ENCODE measurements at regions not wholly inside any gene's neighbourhood (a gene's known extent, or its start where the extent isn't known, plus 50 kb on each side); places are given as distances from the start of the nearest gene placed in this dataset.
"Not testable (repeated sequence)": the region's sequence is repeated elsewhere in the genome, so short reads cannot be mapped to it uniquely, and the experiment has no call there.

DNA sequence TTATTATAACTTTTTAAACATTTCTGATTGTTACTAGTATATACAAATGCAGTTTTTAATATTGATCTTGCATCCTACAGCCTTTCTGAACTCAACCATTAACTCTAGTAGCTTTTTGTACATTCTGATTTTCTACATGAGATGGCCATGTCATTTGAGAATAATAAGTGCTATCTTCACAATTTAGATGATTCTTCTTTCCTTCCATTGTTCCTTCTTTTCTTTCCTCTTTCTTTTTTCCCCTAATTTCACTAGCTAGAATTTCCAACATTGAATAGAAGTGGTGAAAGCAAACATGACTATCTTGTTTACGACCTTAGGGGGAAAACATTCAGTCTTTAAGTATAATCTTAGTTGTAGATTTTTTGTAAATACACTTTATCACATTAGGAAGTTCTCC, 128.2 kb upstream of the PRSS16 start:
- in situ Hi-C loops (cut with HindIII; ENCODE audit: low pct_unique_long_range_greater_than_20kb, low sequenced_read_pairs), result no loop called here
- no peak for DNase-seq (ENCODE audit: low read depth, low spot score)

DNA sequence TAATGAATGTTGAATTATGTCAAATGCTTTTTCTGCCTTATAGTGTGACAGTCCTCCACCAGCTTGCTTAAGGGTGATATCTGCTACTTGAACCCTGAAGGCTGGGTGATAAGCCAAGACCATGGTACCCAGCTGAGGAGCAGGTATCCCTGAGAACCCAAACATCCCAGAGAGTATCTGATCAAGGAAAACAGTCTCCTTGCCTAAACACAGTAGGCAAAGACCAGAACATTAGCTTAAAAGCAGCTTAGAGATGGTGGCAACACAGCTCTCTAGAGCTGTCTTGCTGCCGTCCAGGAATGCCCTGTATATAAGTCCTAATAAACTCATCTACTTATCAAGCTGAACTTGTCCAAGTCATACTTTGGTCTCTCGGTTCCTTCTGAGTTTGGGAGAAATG, 127.7 kb upstream of the PRSS16 start:
- no peak for DNase-seq (ENCODE audit: low read depth, low spot score)
- in situ Hi-C loops (cut with HindIII; ENCODE audit: low pct_unique_long_range_greater_than_20kb, low sequenced_read_pairs), result no loop called here

DNA sequence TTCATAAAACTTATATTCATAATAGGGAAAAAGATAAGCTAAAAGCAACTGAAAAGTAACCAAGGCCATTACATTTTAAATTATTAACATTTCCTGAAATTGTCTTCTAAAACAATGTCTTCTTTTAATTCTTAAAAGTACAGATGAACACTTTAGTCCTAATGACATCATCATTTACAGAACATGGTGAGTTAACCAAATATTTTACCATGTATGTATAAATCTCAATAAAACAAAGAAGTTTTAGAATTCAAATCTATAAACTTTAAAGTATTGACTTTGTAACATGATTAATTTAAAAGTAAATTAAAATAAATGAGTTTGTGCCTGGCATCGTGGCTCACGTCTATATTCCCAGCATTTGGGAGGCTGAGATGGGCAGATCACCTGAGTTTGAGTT, 125.9 kb upstream of the PRSS16 start:
- in situ Hi-C loops (cut with HindIII; ENCODE audit: low pct_unique_long_range_greater_than_20kb, low sequenced_read_pairs), result no loop called here
- DNase-seq (ENCODE audit: low read depth, low spot score), result no peak

DNA sequence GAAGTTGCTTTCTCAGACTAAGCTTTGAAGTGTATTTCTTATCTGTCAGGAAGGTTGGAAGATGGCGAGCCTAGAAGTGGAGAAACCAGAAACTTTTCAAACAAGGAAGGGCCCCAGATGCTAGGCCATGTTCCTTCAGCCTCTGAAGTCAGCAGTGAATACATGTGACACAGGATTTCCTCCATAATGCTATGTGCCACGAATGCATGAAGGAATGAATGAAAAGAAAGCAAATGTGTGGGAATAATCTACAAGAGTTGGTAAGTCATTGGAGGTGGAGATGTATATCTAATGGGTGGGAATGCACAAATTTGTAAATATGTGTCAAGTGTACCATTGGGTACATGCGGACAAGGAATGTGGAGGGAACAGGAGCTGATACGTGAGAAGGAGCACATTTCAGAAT, 123.2 kb upstream of the PRSS16 start:
- no peak for DNase-seq (ENCODE audit: low read depth, low spot score)
- in situ Hi-C loops (cut with HindIII; ENCODE audit: low pct_unique_long_range_greater_than_20kb, low sequenced_read_pairs), result no loop called here

DNA sequence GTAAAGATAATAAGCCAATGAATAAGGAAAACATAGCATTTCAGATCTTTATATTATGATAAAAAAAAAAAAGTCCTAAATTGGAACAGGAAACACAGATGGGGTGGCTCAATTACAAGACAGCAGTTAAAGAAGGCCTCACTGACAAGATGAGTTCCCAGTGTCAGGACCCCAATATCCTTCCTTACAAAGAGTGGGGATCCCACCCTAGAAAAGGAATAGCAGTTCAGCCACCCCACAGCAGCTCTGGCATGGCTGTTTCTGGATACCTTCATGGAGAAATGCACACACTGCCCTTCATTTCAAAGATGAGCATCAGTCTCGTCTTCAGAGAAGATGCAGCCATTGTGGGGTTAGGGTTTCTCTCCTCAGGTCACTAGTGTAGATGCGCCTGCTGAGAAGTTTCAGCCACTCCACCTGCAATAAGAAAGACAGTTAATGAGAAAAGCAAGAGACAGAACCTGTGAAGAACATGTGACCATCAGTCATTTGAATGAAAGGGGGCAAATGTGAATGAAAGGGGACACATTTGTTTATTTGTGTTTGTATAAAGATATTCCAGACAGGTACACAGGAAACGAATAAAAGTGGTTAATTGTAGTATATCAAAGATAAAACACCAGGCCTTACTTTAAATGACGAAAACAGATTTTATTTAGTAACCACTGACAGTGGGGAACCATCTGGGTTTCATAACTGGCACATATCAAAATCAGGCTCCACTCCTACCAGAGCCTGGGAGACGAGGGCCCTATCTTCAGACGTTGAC, 121.3 kb upstream of the PRSS16 start:
- no peak for DNase-seq (ENCODE audit: low read depth, low spot score)
- in situ Hi-C loops (cut with HindIII; ENCODE audit: low pct_unique_long_range_greater_than_20kb, low sequenced_read_pairs), result no loop called here

DNA sequence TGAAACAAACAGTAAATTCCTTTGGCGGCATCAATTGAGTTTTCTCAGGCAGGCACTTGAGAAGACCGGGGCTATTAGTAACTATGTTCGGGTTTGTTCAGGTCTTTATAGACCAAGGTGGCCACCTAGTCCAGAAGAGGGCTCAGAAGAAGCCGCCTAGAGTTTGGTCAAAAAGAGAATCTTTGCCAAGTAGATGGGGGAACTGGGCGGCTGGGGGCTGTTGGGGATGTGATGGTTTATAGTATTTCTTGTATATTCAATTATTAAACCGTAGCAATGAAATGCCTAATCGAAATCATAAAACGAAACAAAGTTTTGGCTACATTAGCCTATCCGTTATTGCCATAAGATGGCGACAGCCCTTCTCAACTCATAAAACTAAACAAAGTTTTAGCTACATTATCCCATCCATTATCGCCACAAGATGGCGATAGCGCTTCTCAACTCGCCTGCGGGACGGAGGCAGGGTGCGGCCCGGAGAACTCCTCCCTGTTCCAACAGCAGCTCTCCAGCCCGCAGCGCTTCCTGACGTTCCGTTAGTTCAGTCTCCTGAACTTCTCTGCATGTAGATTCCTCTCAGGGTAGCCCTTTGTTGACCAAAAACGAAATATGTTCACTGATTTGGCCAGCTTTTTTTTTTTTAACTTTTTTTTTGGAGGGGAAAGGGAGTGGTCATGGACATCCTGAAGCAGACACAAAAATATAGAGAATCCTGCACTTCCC, 120.5 kb upstream of the PRSS16 start:
- in situ Hi-C loops (cut with HindIII; ENCODE audit: low pct_unique_long_range_greater_than_20kb, low sequenced_read_pairs), result no loop called here
- peak; percentile 98 for DNase-seq (ENCODE audit: low read depth, low spot score)

DNA sequence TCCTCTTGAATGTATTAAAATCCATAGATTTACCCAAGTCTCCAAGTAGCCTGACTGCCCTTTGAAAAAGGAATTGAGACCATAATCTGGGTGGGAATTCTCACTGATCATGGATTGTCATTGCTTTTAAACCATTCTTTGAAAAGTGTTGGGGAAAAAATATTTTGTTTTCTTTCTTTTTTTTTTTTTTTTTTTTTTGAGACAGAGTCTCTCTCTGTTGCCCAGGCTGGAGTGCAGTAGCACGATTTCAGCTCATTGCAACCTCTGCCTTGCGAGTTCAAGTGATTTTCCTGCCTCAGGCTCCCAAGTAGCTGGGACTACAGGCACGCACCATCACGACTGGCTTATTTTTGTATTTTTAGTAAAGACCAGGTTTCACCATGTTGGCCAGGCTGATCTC, 119.6 kb upstream of the PRSS16 start:
- not testable (repeated sequence) for DNase-seq (ENCODE audit: low read depth, low spot score)

DNA sequence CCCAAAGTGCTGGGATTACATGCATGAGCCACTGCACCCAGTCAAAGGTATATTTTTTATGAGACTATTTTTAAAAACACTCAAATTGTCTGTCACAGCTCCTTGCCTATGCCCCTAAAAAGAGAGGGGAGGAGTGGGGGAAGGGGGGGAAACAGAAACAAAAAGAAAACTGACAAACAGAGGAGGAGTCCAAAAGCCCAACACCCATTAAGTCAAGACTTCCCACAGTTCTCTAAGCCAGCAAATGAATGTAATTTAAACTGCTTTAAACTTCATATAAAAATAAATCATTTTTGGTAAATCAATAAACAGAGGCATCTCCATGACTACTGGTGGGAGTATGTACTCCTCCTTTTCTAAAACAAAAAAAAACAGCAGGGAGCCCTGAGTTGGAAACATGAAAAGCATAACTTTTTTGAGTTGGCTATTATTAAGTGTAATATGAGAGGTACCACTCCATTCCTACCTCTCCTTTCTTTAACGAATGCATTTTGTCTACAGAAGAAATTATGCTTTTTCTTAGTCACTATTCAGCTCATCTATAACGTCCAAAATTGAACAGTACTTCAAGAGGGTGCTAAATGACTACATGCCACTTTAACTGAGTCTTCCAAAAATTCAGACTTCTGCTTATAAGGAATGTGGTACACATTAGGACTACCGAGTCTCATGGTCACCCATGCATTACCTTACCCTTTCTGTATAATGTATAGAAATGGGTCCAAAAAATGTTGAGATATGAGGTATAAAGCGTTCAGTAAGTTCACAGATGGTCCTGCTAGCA, 119.0 kb upstream of the PRSS16 start:
- in situ Hi-C loops (cut with HindIII; ENCODE audit: low pct_unique_long_range_greater_than_20kb, low sequenced_read_pairs), result no loop called here
- no peak for DNase-seq (ENCODE audit: low read depth, low spot score)

More for the DNA sequence above, 119.6 kb upstream of the PRSS16 start:
- in situ Hi-C loops (cut with HindIII; ENCODE audit: low pct_unique_long_range_greater_than_20kb, low sequenced_read_pairs), result not testable (repeated sequence)

DNA sequence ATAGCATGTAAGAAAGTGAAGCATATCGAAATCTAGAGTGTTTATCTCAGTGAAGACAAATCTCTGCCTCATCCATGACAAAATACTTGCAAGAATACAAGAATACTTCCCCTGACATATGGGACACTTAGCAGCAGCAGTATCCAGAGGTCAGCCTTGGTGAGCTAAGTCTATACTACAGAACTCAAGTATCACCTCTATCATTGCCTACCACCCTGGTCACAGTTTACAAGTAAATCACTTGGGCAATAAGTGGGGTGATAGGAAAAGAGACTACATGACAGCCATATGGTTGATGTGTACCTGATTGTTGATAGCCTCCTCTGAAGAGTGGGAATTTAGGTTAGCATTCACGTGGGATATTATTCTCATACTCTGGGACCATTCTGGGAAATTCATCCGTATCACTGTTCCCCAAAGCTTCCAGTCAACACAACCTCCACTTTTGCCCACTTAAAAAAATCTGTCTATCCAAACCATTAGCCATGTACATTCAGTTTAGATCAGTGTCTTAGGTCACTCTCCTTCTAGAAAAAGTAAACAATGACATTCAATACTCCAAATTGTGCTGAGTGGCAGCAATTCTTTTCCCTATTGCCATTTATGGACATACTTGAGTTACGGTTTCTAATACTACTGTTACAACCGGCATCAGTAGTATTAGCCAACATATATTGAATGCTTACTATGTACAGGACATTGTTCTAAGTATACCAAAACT, 118.2 kb upstream of the PRSS16 start:
- in situ Hi-C loops (cut with HindIII; ENCODE audit: low pct_unique_long_range_greater_than_20kb, low sequenced_read_pairs), result no loop called here
- no peak for DNase-seq (ENCODE audit: low read depth, low spot score)

DNA sequence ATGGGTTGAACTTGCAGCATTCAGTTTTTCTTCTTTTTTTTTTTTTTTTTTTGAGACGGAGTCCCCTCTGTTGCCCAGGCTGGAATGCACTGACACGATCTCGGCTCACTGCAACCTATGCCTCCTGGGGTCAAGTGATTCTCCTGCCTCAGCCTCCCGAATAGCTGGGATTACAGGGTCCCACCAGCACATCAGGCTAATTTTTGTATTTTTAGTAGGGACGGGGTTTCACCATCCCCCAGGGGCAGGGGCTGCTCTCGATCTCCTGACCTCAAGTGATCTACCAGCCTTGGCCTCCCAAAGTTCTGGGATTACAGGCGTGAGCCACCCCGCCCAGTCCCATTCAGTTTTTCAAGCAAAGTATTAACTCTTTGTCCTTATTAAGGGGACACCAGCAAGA, 117.6 kb upstream of the PRSS16 start:
- in situ Hi-C loops (cut with HindIII; ENCODE audit: low pct_unique_long_range_greater_than_20kb, low sequenced_read_pairs), result no loop called here
- no peak for DNase-seq (ENCODE audit: low read depth, low spot score)

DNA sequence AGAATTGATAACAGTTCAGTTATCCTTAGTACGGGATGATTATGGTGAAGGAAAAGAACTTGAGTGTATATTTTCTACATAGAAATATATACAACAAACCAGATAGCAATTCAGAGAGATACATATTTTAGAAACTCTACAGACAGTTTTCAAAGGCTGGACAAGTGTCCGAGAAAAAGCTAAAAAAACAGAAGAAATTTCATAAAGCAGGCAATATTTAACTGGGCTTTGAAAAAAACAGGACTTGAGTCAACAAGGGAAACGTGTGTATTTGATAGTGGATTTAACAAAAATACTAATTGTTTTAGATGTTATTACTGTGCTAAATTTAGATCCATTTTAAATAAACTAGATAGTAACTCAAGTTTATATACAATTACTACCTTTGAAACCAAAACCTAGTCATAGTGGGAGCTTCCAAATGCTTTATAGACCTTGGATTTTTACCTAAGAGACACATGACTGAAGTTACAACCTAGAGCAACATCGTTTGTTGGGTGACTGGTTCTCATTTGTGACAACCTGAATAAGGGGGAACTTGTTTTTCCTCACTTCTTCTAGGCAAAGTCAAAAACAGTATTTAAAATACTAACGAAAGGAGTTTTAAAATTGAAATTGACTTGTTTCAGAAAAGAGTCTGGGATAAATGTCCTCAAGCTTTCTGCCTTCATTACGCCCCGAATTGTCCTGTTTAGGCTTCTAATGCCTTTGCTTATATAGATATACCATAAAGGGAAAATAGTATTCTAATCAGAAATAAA, 116.7 kb upstream of the PRSS16 start:
- in situ Hi-C loops (cut with HindIII; ENCODE audit: low pct_unique_long_range_greater_than_20kb, low sequenced_read_pairs), result no loop called here
- no peak for DNase-seq (ENCODE audit: low read depth, low spot score)

DNA sequence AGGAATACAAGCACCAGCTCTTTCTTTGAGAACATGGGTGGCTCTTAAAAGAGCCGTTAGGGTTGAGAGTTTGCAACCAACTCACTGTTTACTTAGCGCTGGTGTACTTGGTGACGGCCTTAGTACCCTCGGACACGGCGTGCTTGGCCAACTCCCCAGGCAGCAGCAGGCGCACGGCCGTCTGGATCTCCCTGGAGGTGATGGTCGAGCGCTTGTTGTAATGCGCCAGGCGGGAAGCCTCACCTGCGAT, 115.3 kb upstream of the PRSS16 start:
- DNase-seq (ENCODE audit: low read depth, low spot score); in situ Hi-C loops (cut with HindIII; ENCODE audit: low pct_unique_long_range_greater_than_20kb, low sequenced_read_pairs): not testable (repeated sequence)

DNA sequence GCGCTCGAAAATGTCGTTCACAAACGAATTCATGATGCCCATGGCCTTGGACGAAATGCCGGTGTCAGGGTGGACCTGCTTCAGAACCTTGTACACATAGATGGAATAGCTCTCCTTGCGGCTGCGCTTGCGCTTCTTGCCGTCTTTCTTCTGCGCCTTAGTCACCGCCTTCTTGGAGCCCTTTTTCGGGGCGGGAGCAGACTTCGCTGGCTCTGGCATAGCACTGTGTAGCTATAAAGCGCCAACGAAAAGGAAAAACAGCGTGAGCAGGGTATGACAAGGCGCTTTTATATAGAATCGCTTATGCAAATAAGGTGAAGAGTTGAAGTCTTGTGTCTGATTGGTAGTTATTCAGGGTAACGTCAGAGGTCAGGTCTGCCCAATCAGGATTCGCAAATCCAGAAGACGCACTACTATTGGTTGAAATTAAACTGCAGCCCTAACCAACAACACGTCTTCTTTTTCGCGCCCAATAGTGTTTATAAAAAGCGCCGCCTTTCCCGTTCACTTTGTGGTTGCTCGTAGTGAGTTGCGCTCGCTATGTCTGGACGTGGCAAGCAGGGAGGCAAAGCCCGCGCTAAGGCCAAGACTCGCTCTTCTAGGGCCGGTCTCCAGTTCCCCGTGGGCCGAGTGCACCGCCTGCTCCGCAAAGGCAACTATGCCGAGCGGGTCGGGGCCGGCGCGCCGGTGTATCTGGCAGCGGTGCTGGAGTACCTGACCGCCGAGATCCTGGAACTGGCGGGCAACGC, 114.8 kb upstream of the PRSS16 start:
- peak; percentile 100 for DNase-seq (ENCODE audit: low read depth, low spot score)

DNA sequence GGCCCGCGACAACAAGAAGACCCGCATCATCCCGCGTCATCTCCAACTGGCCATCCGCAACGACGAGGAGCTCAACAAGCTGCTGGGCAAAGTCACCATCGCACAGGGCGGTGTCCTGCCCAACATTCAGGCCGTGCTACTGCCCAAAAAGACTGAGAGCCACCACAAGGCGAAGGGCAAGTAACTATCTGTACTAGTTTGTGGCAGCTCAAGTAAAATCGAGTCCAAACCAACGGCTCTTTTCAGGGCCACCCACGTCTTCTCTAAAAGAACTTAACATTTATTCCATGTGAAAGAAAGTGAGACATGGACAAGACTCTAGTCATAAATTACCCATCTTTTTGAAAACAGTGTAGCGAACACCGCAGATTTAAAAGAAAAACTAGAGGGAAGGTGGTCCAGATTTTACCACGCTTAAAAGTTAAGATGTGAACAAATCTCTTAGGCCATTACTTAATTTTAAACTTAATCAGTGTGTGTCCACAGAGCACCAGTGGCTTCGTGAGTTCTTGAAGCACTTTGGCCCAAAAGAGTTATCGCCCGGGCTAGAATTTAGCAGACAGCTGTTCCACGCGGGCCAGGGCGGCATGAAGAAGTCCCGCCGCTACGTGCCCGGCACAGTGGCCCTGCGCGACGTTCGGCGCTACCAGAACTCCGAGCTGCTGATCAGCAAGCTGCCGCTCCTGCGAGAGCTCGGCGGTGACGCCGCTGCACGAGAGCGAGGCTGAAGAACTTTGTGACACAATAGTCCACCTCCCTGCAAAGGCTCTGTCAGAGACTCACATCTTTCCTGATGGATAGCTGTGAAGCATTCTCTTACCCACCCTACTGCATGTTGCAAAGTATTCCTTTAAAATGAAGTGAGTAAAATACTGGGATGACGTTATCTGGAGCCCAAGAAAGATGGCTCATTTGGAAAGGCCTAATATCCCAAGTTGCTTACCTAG, 113.9 kb upstream of the PRSS16 start:
- DNase-seq (ENCODE audit: low read depth, low spot score), result peak; percentile 53
- in situ Hi-C loops (cut with HindIII; ENCODE audit: low pct_unique_long_range_greater_than_20kb, low sequenced_read_pairs), result no loop called here

More for the DNA sequence above, 114.8 kb upstream of the PRSS16 start:
- in situ Hi-C loops (cut with HindIII; ENCODE audit: low pct_unique_long_range_greater_than_20kb, low sequenced_read_pairs), result no loop called here

DNA sequence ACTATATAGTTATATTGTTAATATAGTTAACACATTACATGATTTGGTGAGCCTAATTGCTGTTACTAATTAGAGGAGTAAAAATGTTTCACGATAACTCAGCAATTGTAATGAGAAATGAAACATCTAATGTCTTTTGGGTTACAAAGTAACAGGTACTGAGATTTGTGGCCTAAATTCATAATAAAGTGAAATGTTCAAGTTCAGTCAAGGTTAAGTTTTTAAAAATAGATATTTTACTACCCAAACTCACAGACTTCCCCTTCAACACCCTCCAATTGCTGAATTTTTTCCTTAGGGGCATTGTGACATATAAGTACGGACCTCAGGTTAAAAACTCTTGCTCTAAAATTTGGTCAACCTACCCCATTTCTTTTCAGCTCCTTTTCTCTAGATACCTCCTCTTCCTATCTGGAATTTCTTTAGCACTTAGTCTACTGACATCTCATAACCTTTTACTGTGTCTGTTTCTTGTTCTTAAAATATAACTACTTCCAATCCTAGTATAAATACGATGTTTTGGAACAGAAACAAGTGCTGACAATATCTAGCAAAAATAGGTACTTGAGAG, 112.3 kb upstream of the PRSS16 start:
- DNase-seq (ENCODE audit: low read depth, low spot score), result no peak
- in situ Hi-C loops (cut with HindIII; ENCODE audit: low pct_unique_long_range_greater_than_20kb, low sequenced_read_pairs), result no loop called here
